B cell (primary cell): ENCODE measurements at regions not wholly inside any gene's neighbourhood (a gene's known extent, or its start where the extent isn't known, plus 50 kb on each side); places are given as distances from the start of the nearest gene placed in this dataset.

Source experiments
- ATAC-seq: fragments of 200-7000 bp; cut with Tn5 transposase; one replicate; pipeline ENCODE4 v1.10.0; 2021; ENCODE audit warnings: low read depth, mild to moderate bottlenecking, moderate number of reproducible peaks, moderate library complexity
- CTCF ChIA-PET: fragments of 350-600 bp; sonication (Branson Sonifier 250); formaldehyde crosslinking; loops from one replicate; lab custom pipeline; 2021; ENCODE audit warnings: antibody characterized with exemption, inconsistent platforms; lab: Charles Lee
- POLR2A ChIA-PET: fragments of 350-600 bp; sonication (Branson Sonifier 250); formaldehyde crosslinking; loops from one replicate; lab custom pipeline; 2021; ENCODE audit warnings: antibody characterized with exemption; lab: Charles Lee
- DNase-seq: peaks from one replicate; pipeline ENCODE4 v3.0.0; 2013
- H2AFZ ChIP-seq: 2 replicates; pipeline ENCODE4 v1.6.1; 2012; ENCODE audit warnings: mild to moderate bottlenecking, low read depth, low read length; ENCODE audit not compliant: insufficient read depth, poor library complexity, severe bottlenecking
- H3K27ac ChIP-seq, 2 donors: 1 replicate in 1 of 2; 2 replicates in 1 of 2; pipeline ENCODE4 v1.5.1; 2012 to 2013; ENCODE audit warnings: low read length in 2 of 2, mild to moderate bottlenecking in 2 of 2, moderate library complexity in 1 of 2
- H3K27me3 ChIP-seq, 4 experiments: fragments of 200-600 bp in 1 of 4; sonication (generic) in 1 of 4; replicated peaks in 1 of 4; 1 replicate in 2 of 4; 2 replicates in 2 of 4; pipeline versions ENCODE4 v1.6.1 to v1.7.0; 2013 to 2016; ENCODE audit warnings: low read length in 3 of 4, mild to moderate bottlenecking in 2 of 4, mixed read lengths in 1 of 4, moderate library complexity in 1 of 4; ENCODE audit not compliant: insufficient read depth in 4 of 4, control insufficient read depth in 3 of 4; ENCODE audit errors: control extremely low read depth in 1 of 4
- H3K36me3 ChIP-seq, 2 experiments: replicated peaks in 1 of 2; 1 replicate in 1 of 2; 2 replicates in 1 of 2; pipeline versions ENCODE4 v1.6.1 to v1.7.1; 2013; ENCODE audit warnings: low read length in 1 of 2; ENCODE audit not compliant: insufficient read depth in 2 of 2, control insufficient read depth in 1 of 2; ENCODE audit errors: control extremely low read depth in 1 of 2, extremely low read depth in 1 of 2
- H3K4me1 ChIP-seq, 2 donors: fragments of 200-600 bp in 1 of 2; sonication (generic) in 1 of 2; 1 replicate in 1 of 2; 2 replicates in 1 of 2; pipeline versions ENCODE4 v1.5.1 to v1.6.1; 2013 to 2017; ENCODE audit warnings: low read length in 2 of 2; ENCODE audit not compliant: control insufficient read depth in 2 of 2, insufficient read depth in 2 of 2
- H3K4me2 ChIP-seq: replicated peaks from 2 replicates; pipeline ENCODE3; 2012; ENCODE audit warnings: mild to moderate bottlenecking, low read depth, low read length; ENCODE audit not compliant: poor library complexity, severe bottlenecking
- H3K4me3 ChIP-seq, 5 experiments: fragments of 200-600 bp in 1 of 5; sonication (generic) in 1 of 5; 1 replicate in 3 of 5; 2 replicates in 2 of 5; pipeline versions ENCODE4 v1.5.1 to v1.7.0; 2011 to 2016; ENCODE audit warnings: low read length in 4 of 5, mild to moderate bottlenecking in 4 of 5, low read depth in 2 of 5, control low read depth in 1 of 5, moderate library complexity in 1 of 5; ENCODE audit not compliant: insufficient read depth in 1 of 5; ENCODE audit errors: control extremely low read depth in 1 of 5, extremely low read depth in 1 of 5
- H3K79me2 ChIP-seq: fragments of 200-600 bp; sonication (generic); one replicate; pipeline ENCODE4 v1.6.0; 2016; ENCODE audit warnings: low read length; ENCODE audit not compliant: control insufficient read depth, insufficient read depth
- H3K9ac ChIP-seq: fragments of 200-600 bp; sonication (generic); 2 replicates; pipeline ENCODE4 v1.6.1; 2017; ENCODE audit warnings: mild to moderate bottlenecking, low read length, moderate library complexity
- H3K9me3 ChIP-seq, 3 donors: one replicate each; pipeline versions ENCODE4 v1.6.1 to v1.7.1; 2013; ENCODE audit warnings: low read length in 2 of 3; ENCODE audit not compliant: control insufficient read depth in 2 of 3, insufficient read depth in 1 of 3; ENCODE audit errors: control extremely low read depth in 1 of 3
- H4K20me1 ChIP-seq: 2 replicates; pipeline ENCODE4 v1.6.0; 2012; ENCODE audit warnings: mild to moderate bottlenecking, low read length; ENCODE audit not compliant: insufficient read depth, control insufficient read depth, poor library complexity, severe bottlenecking
- H3K27ac Mint-ChIP-seq: one replicate; pipeline ENCODE4 v1.8.0; 2021; ENCODE audit warnings: mixed read lengths
- H3K27me3 Mint-ChIP-seq: one replicate; pipeline ENCODE4 v1.8.0; 2021; ENCODE audit warnings: mixed read lengths
- H3K4me1 Mint-ChIP-seq: one replicate; pipeline ENCODE4 v1.8.0; 2021; ENCODE audit warnings: mixed read lengths
- H3K4me3 Mint-ChIP-seq: one replicate; pipeline ENCODE4 v1.8.0; 2021; ENCODE audit warnings: mixed read lengths
- H3K9me3 Mint-ChIP-seq: one replicate; pipeline ENCODE4 v1.8.0; 2022; ENCODE audit warnings: mixed read lengths; ENCODE audit not compliant: insufficient read depth
- CTCF ChIP-seq: fragments of 200-600 bp; IDR thresholded peaks from one replicate; pipeline ENCODE4 v1.8.0; 2022; ENCODE audit warnings: antibody characterized with exemption, mild to moderate bottlenecking
- EZH2 ChIP-seq: IDR thresholded peaks from 2 replicates; pipeline ENCODE4 v1.6.1; 2012; ENCODE audit warnings: borderline replicate concordance, low read depth, mild to moderate bottlenecking, moderate library complexity, low read length; ENCODE audit not compliant: insufficient read depth, poor library complexity, severe bottlenecking
- WGBS: methylation state at CpG from one replicate; pipeline ENCODE4 v1.1.5; 2013; ENCODE audit warnings: missing lambda C conversion rate; ENCODE audit not compliant: insufficient coverage; 5-methylcytosine and 5-hydroxymethylcytosine counted together
- intact Hi-C: fragments of 100-400 bp; cut with micrococcal nuclease; formaldehyde crosslinking; loops from one replicate; pipeline ENCODE4 v1.10.0; 2022

- Histone ChIP-seq H3K4me1 (no peaks in the 10 kb centered on the region), H3K27ac (no peak overlapping the region), H3K27me3 (no peaks in the 10 kb centered on the region), H3K9ac (no peak overlapping the region), H3K79me2 (no peaks in the 10 kb centered on the region), H3K4me2 (no peak overlapping the region), H3K9me3 (peaks cover 0 to 12% (median 0%) of the 10 kb centered on the region in 3 donors), H3K36me3 (no peaks in the 10 kb centered on the region), H3K4me3 (no peak overlapping the region), H2AFZ (no peak overlapping the region), H4K20me1 (no peaks in the 10 kb centered on the region)
- no peaks in the 10 kb centered on the region for H3K4me1 Mint-ChIP-seq
- H3K4me3 Mint-ChIP-seq = no peak overlapping the region
- TF ChIP-seq CTCF (no peak), EZH2 (no peak)
- no peak for DNase-seq
- no CpG with 5 or more reads among the region's 2 CpGs for WGBS
- no peak for ATAC-seq
- no peak overlapping the region for H3K27ac Mint-ChIP-seq
- CTCF ChIA-PET = no interaction called here
- H3K27me3 Mint-ChIP-seq = no peaks in the 10 kb centered on the region
- POLR2A ChIA-PET = no interaction called here
- intact Hi-C loops = no loop called here
- H3K9me3 Mint-ChIP-seq = peaks cover 5% of the 10 kb centered on the region
Measured at GRCh38 chr16:64705443-64705842, 416.4 kb downstream of the CDH11 start.

- Histone ChIP-seq H3K9me3 (peaks cover 0 to 14% (median 0%) of the 10 kb centered on the region in 3 donors), H3K4me2 (no peak overlapping the region), H3K4me3 (no peak overlapping the region), H3K79me2 (no peaks in the 10 kb centered on the region), H3K9ac (no peak overlapping the region), H2AFZ (no peak overlapping the region), H3K27ac (no peak overlapping the region), H4K20me1 (no peaks in the 10 kb centered on the region), H3K27me3 (no peaks in the 10 kb centered on the region), H3K36me3 (no peaks in the 10 kb centered on the region), H3K4me1 (no peaks in the 10 kb centered on the region)
- ChIA-PET POLR2A (no interaction called here), CTCF (no interaction called here)
- ATAC-seq = no peak
- no peaks in the 10 kb centered on the region for H3K4me1 Mint-ChIP-seq
- DNase-seq = no peak
- peaks cover 2% of the 10 kb centered on the region for H3K9me3 Mint-ChIP-seq
- no peaks in the 10 kb centered on the region for H3K27me3 Mint-ChIP-seq
- no peak overlapping the region for H3K27ac Mint-ChIP-seq
- TF ChIP-seq EZH2 = no peak
- TF ChIP-seq CTCF = no peak
- intact Hi-C loops = no loop called here
- WGBS = no CpG with 5 or more reads among the region's 2 CpGs
- H3K4me3 Mint-ChIP-seq = no peak overlapping the region
Measured at GRCh38 chr16:64704386-64704785, 417.5 kb downstream of the CDH11 start.
